ENCODE measurements at regions not wholly inside any gene's neighbourhood (a gene's known extent, or its start where the extent isn't known, plus 50 kb on each side); places are given as distances from the start of the nearest gene placed in this dataset.
"Not testable (repeated sequence)": the region's sequence is repeated elsewhere in the genome, so short reads cannot be mapped to it uniquely, and the experiment has no call there.

DNA sequence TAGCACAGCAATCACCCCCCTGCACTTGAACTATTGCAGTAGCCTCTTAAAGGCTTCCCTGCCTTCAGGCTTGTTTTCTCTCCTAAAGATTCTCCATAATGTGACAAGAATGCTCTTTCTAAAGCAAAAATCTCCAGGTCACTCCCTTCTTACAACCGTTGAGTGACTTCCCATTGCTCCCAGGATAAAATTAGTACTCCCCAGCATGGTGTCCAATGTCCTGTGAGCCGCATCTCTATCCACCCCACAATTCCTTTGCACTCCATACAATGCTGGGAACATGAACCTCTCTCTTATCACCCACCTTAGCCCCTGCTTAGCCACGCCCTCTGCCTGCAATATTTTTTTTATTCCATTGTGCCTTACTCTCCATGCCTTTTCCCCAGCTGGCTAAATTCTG is 85.7 kb upstream of the SHISA3 start:
- WGBS = 57% methylated on average over 3 of the region's 3 CpGs

DNA sequence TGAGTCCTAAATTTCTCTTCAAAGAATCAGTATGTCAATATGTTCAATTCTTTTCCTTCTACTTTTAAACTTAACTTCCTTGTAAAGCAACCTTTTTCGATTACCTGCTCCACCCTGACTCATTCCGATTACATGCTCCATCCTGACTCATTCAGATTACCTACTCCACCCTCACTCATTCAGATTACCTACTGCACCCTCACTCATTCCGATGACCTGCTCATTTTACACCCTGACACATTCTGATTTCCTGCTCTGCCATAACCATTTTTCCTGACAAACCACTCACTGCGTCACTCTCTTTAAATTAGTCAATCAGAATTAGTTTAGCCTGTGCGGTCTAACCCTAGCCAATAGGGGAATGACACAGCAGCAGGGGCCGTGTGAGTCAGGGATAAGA is 83.9 kb upstream of the SHISA3 start:
- peaks cover 25% of the 10 kb centered on the region for H3K4me1 ChIP-seq (ENCODE audit: insufficient read depth, low read length)
- not testable (repeated sequence) for H3K9ac ChIP-seq (ENCODE audit: low read depth, low read length); H3K36me3 ChIP-seq (ENCODE audit: insufficient read depth, low read length); H3K27me3 ChIP-seq (ENCODE audit: insufficient read depth, low read length); H3K27ac ChIP-seq (ENCODE audit: low read depth, low read length); H3K4me3 ChIP-seq (ENCODE audit: low read length)
- peaks cover 15% of the 10 kb centered on the region for H3K9me3 ChIP-seq (ENCODE audit: insufficient read depth, low read depth, low read length)
- 95% methylated on average over 6 of the region's 6 CpGs for WGBS

More for the DNA sequence above, 85.7 kb upstream of the SHISA3 start:
- Histone ChIP-seq H3K4me3 (ENCODE audit: low read length) (no peak overlapping the region), H3K36me3 (ENCODE audit: insufficient read depth, low read length) (no peaks in the 10 kb centered on the region), H3K9ac (ENCODE audit: low read depth, low read length) (no peak overlapping the region), H3K27ac (ENCODE audit: low read depth, low read length) (no peak overlapping the region), H3K9me3 (ENCODE audit: insufficient read depth, low read depth, low read length) (peaks cover 15% of the 10 kb centered on the region), H3K4me1 (ENCODE audit: insufficient read depth, low read length) (peaks cover 20% of the 10 kb centered on the region), H3K27me3 (ENCODE audit: insufficient read depth, low read length) (no peaks in the 10 kb centered on the region)

DNA sequence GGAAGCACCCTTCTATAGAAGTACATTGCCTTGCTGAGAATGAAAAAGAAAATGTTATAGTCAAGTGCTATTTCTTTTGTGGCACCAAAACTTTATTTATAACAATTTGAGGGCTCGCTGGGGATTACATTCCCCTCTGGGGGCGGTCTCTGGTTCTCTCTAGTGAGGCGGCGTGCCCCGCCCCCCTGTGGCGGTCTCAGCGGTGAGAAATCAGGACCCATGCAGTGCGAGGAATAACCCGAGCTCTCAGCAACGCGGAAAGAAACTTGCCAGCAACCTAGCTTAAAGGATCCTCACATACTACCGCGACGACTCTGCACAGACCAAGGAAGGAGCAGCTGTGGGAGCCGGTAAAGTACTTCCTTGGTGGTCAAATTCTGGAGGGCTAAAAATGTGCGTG is 83.4 kb upstream of the SHISA3 start:
- H3K36me3 ChIP-seq (ENCODE audit: insufficient read depth, low read length) = no peaks in the 10 kb centered on the region
- no peak overlapping the region for H3K27ac ChIP-seq (ENCODE audit: low read depth, low read length)
- 95% methylated on average over 16 of the region's 16 CpGs for WGBS
- H3K27me3 ChIP-seq (ENCODE audit: insufficient read depth, low read length) = no peaks in the 10 kb centered on the region
- peaks cover 15% of the 10 kb centered on the region for H3K9me3 ChIP-seq (ENCODE audit: insufficient read depth, low read depth, low read length)
- no peak overlapping the region for H3K9ac ChIP-seq (ENCODE audit: low read depth, low read length)
- H3K4me3 ChIP-seq (ENCODE audit: low read length) = no peak overlapping the region
- peaks cover 30% of the 10 kb centered on the region for H3K4me1 ChIP-seq (ENCODE audit: insufficient read depth, low read length)

DNA sequence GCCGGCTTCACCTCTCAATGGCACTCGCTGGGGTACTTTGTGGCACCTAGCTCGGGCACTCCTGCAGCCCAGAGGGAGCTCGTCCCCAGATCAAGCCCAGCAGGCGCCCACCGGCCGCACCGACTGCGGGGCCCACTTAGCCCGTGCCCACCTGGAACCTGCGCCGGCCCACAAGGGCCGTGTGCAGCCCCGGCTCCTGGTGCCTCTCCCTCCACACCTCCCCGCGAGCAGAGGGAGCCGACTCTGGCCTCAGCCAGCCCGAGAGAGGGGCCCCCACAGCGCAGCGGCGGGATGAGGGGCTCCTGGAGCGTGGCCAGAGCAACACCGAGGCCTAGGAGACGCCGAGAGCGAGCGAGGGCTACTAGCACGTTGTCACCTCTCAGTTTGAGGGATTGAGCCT is 82.1 kb upstream of the SHISA3 start:
- Histone ChIP-seq H3K27me3 (ENCODE audit: insufficient read depth, low read length) (no peaks in the 10 kb centered on the region), H3K9me3 (ENCODE audit: insufficient read depth, low read depth, low read length) (peaks cover 15% of the 10 kb centered on the region), H3K4me1 (ENCODE audit: insufficient read depth, low read length) (peaks cover 31% of the 10 kb centered on the region), H3K36me3 (ENCODE audit: insufficient read depth, low read length) (no peaks in the 10 kb centered on the region), H3K4me3 (ENCODE audit: low read length) (no peak overlapping the region), H3K27ac (ENCODE audit: low read depth, low read length) (no peak overlapping the region), H3K9ac (ENCODE audit: low read depth, low read length) (no peak overlapping the region)
- 93% methylated on average over 28 of the region's 28 CpGs for WGBS

DNA sequence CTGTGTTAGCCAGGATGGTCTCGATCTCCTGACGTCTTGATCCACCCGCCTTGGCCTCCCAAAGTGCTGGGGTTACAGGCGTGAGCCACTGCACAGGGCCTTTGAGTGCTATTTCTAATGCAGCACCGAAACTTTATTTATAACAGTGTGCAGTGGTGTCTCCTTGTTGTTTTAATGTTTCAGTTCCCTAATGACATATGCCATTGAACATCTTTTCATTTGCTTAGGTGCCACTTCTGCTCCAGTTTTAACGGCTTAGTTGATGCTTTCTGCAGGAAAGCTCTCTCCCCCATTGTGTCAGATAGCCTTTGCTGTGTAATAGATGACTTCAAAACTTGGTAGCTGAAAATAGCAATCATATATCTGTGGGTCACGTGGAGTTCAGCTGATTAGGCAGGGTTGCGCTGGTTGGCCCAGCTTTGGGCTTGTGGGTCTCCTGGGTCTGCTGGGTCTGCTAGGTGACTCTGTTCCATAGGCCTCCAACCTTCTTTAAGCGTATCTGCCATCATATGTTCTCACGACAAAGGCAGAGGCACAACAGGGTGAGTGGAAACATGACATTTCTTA is 76.4 kb upstream of the SHISA3 start:
- Histone ChIP-seq H3K36me3 (ENCODE audit: insufficient read depth, low read length) (no peaks in the 10 kb centered on the region), H3K4me1 (ENCODE audit: insufficient read depth, low read length) (peaks cover 22% of the 10 kb centered on the region), H3K4me3 (ENCODE audit: low read length) (no peak overlapping the region), H3K9me3 (ENCODE audit: insufficient read depth, low read depth, low read length) (no peaks in the 10 kb centered on the region), H3K9ac (ENCODE audit: low read depth, low read length) (no peak overlapping the region), H3K27me3 (ENCODE audit: insufficient read depth, low read length) (no peaks in the 10 kb centered on the region), H3K27ac (ENCODE audit: low read depth, low read length) (no peak overlapping the region)
- 87% methylated on average over 10 of the region's 10 CpGs for WGBS

DNA sequence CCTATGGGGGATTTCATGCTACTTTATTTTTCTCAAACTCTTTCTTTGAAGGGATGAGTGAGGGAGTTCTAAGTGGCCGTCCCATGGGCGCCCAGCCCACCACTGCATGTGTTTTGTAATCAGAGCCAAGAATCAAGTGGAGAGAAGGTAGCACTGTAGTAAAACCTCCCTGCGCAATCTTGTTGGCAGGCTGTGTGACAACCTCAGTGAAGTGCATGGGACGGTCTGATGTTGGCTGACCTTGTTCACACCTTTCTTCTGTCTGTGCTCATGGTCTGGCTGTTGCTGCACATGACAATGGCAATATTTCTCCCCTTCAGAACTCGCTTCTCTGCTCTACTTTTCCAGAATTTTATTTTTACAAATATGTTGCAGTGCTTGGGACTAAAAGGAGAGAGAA is 71.2 kb upstream of the SHISA3 start:
- Histone ChIP-seq H3K27me3 (ENCODE audit: insufficient read depth, low read length) (no peaks in the 10 kb centered on the region), H3K27ac (ENCODE audit: low read depth, low read length) (no peak overlapping the region), H3K9me3 (ENCODE audit: insufficient read depth, low read depth, low read length) (no peaks in the 10 kb centered on the region), H3K36me3 (ENCODE audit: insufficient read depth, low read length) (no peaks in the 10 kb centered on the region), H3K4me3 (ENCODE audit: low read length) (no peak overlapping the region), H3K4me1 (ENCODE audit: insufficient read depth, low read length) (peaks cover 6% of the 10 kb centered on the region; the same call in 1 of the 2 replicates), H3K9ac (ENCODE audit: low read depth, low read length) (no peak overlapping the region)
- WGBS = 88% methylated on average over 4 of the region's 5 CpGs

DNA sequence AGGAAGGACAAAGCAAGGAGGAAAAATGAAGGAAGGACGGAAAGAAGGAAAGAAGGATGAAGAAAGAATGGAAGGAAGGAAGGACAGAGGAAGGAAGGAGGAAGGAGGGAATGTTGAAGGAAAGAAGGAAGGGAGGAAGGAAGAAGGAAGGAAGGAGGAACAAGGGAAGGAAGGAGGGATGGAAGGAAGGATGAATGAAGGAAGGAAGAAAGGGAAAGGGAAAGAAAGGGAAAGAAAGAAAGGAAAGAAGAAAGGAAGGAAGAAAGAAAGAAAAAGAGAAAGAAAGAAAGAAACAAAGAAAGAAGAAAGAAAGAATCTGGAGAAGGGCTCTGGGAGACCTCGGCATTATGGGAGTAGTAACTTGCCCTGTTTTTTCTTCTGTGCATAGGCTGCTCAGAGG is 70.8 kb upstream of the SHISA3 start:
- WGBS = 94% methylated on average over 2 of the region's 2 CpGs
- Histone ChIP-seq H3K9me3 (ENCODE audit: insufficient read depth, low read depth, low read length) (no peaks in the 10 kb centered on the region), H3K9ac (ENCODE audit: low read depth, low read length) (no peak overlapping the region), H3K4me1 (ENCODE audit: insufficient read depth, low read length) (peaks cover 6% of the 10 kb centered on the region; the same call in 1 of the 2 replicates), H3K27me3 (ENCODE audit: insufficient read depth, low read length) (no peaks in the 10 kb centered on the region), H3K4me3 (ENCODE audit: low read length) (no peak overlapping the region), H3K27ac (ENCODE audit: low read depth, low read length) (no peak overlapping the region), H3K36me3 (ENCODE audit: insufficient read depth, low read length) (no peaks in the 10 kb centered on the region)

DNA sequence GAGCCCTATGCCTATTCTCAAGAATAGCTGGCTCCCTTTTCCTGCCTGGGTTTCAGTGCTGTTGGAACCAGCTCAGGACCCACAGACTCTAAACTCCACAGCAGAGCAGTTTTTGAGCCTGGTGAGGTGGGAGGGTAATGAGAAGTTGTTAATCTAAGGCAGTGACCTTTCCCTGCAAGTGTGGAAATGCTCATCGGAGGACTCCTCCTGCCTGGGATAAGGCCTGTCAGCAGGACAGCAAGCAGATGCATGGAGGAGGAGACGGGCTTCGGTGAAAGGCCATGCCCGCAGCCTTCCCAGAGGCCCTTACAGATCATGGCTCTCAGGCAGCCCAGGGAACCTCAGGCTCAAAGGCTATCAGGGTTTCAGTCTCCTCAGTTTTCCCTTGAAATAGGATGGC is 70.0 kb upstream of the SHISA3 start:
- Histone ChIP-seq H3K27me3 (ENCODE audit: insufficient read depth, low read length) (no peaks in the 10 kb centered on the region), H3K9me3 (ENCODE audit: insufficient read depth, low read depth, low read length) (no peaks in the 10 kb centered on the region), H3K4me3 (ENCODE audit: low read length) (no peak overlapping the region), H3K4me1 (ENCODE audit: insufficient read depth, low read length) (no peaks in the 10 kb centered on the region), H3K27ac (ENCODE audit: low read depth, low read length) (no peak overlapping the region), H3K9ac (ENCODE audit: low read depth, low read length) (no peak overlapping the region), H3K36me3 (ENCODE audit: insufficient read depth, low read length) (no peaks in the 10 kb centered on the region)
- WGBS = 82% methylated on average over 4 of the region's 4 CpGs

DNA sequence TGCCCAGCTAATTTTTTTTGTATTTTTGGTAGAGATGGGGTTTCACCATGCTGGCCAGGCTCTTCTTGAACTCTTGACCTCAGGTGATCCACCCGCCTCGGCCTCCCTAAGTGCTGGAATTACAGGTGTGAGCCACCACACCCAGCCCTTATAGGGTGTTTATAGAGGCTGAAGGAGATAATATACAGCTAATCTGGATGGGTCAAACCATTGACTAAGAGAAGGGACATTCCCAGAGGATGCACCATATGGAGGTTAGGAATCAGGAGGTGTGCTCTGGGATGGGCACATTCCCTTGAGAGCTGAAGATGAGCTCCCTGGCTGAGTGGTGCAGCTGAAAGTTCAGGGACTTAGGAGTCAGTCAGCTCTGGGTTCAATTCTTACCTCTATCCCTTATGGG is 68.3 kb upstream of the SHISA3 start:
- Histone ChIP-seq H3K4me3 (ENCODE audit: low read length) (no peak overlapping the region), H3K9ac (ENCODE audit: low read depth, low read length) (no peak overlapping the region), H3K9me3 (ENCODE audit: insufficient read depth, low read depth, low read length) (no peaks in the 10 kb centered on the region), H3K4me1 (ENCODE audit: insufficient read depth, low read length) (no peaks in the 10 kb centered on the region), H3K27ac (ENCODE audit: low read depth, low read length) (no peak overlapping the region), H3K27me3 (ENCODE audit: insufficient read depth, low read length) (no peaks in the 10 kb centered on the region), H3K36me3 (ENCODE audit: insufficient read depth, low read length) (no peaks in the 10 kb centered on the region)
- 91% methylated on average over 2 of the region's 2 CpGs for WGBS

DNA sequence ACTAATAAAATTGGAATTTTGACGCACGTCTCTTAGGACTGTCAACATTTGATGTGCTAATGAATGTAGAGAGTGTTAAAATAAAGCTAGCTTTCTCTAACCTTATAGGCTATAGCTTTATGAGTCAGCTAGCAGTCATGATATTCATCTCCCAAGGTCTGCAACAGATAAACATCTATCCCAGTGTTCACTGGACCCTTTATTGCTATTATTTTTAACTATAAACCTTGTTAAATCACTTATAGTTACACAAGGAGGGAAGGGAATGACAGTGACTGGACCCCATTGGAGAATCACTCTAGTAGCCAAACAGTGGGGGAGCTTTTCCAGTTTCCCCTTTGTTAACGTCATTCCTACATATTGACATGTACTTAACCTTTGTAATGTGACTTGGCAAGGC is 67.9 kb upstream of the SHISA3 start:
- no peaks in the 10 kb centered on the region for H3K4me1 ChIP-seq (ENCODE audit: insufficient read depth, low read length)
- H3K4me3 ChIP-seq (ENCODE audit: low read length) = no peak overlapping the region
- WGBS = 60% methylated on average over 1 of the region's 3 CpGs
- no peak overlapping the region for H3K27ac ChIP-seq (ENCODE audit: low read depth, low read length)
- no peak overlapping the region for H3K9ac ChIP-seq (ENCODE audit: low read depth, low read length)
- H3K9me3 ChIP-seq (ENCODE audit: insufficient read depth, low read depth, low read length) = no peaks in the 10 kb centered on the region
- H3K27me3 ChIP-seq (ENCODE audit: insufficient read depth, low read length) = no peaks in the 10 kb centered on the region
- H3K36me3 ChIP-seq (ENCODE audit: insufficient read depth, low read length) = no peaks in the 10 kb centered on the region

DNA sequence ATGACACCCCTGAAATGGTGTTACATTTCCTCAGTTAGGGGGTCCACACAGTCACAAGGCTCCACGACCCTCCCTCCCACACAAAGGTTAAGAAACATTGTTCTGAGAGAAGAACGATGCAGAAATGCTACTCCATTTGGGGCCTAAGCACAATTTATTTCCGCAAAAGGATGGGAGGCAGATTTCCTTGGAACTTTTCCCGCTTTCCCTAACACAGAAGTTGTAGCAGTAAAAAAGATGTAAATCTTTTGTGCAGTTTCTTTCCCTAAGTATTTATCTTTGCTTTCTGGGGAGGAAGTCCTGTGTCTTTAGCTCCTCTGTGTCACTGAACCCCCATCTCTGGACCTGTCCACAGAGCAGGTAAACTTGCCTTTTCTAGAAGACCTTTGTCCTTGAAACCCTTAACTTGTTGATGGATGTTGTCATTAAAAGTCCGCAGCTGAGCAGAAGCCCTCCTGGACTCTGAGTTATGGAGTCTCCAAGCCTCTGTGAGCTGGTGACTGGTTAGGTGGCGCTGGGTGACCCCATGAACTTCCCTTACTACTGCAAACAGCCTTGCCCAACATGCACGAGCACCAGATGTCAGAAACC is 67.2 kb upstream of the SHISA3 start:
- H3K4me3 ChIP-seq (ENCODE audit: low read length) = no peak overlapping the region
- H3K9me3 ChIP-seq (ENCODE audit: insufficient read depth, low read depth, low read length) = no peaks in the 10 kb centered on the region
- no peak overlapping the region for H3K9ac ChIP-seq (ENCODE audit: low read depth, low read length)
- no peak overlapping the region for H3K27ac ChIP-seq (ENCODE audit: low read depth, low read length)
- no peaks in the 10 kb centered on the region for H3K36me3 ChIP-seq (ENCODE audit: insufficient read depth, low read length)
- no peaks in the 10 kb centered on the region for H3K27me3 ChIP-seq (ENCODE audit: insufficient read depth, low read length)
- 89% methylated on average over 7 of the region's 7 CpGs for whole genome bisulfite sequencing
- no peaks in the 10 kb centered on the region for H3K4me1 ChIP-seq (ENCODE audit: insufficient read depth, low read length)

DNA sequence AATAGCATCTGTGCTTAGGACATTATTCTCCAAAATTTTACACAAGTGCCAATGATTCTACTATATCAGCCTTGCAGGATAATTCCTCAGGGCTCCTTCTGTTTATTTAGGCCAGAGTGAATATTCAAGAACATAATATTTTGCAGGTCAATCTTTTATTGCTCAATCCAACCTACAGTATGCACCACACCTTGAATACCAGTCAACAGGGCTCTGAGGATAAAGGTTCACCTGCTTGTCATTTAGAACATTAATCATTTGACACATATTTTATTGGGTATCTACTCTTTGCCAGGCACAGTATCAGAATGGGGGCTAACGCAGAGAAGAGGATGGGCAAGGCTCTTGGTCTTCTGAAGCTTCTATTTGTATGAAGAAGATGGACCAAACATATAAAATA is 66.2 kb upstream of the SHISA3 start:
- no peaks in the 10 kb centered on the region for H3K4me1 ChIP-seq (ENCODE audit: insufficient read depth, low read length)
- no peak overlapping the region for H3K9ac ChIP-seq (ENCODE audit: low read depth, low read length)
- H3K27ac ChIP-seq (ENCODE audit: low read depth, low read length) = no peak overlapping the region
- H3K4me3 ChIP-seq (ENCODE audit: low read length) = no peak overlapping the region
- H3K9me3 ChIP-seq (ENCODE audit: insufficient read depth, low read depth, low read length) = no peaks in the 10 kb centered on the region
- H3K36me3 ChIP-seq (ENCODE audit: insufficient read depth, low read length) = no peaks in the 10 kb centered on the region
- 90% methylated on average over 1 of the region's 1 CpG for WGBS
- H3K27me3 ChIP-seq (ENCODE audit: insufficient read depth, low read length) = no peaks in the 10 kb centered on the region
